Naive thymus-derived CD8-positive, alpha-beta T cell (primary cell): ENCODE measurements at regions not wholly inside any gene's neighbourhood (a gene's known extent, or its start where the extent isn't known, plus 50 kb on each side); places are given as distances from the start of the nearest gene placed in this dataset.
A peak's percentile ranks its signal among the peaks of the same experiment; 100 is the strongest.
"Not testable (repeated sequence)": the region's sequence is repeated elsewhere in the genome, so short reads cannot be mapped to it uniquely, and the experiment has no call there.

Experiments used
- ATAC-seq, 2 donors: fragments of 150-1000 bp; cut with Tn5 transposase in 1 of 2; sonication (Bioruptor Pico), chemical (Tn5 transposase) in 1 of 2; 1 replicate in 1 of 2; 2 replicates in 1 of 2; pipeline ENCODE4 v1.10.0; 2021; ENCODE audit warnings: mild to moderate bottlenecking in 2 of 2, moderate library complexity in 2 of 2
- POLR2A ChIA-PET: fragments of 350-600 bp; sonication (Branson Sonifier 250); formaldehyde crosslinking; loops from one replicate; lab custom pipeline; 2021; ENCODE audit warnings: antibody characterized with exemption; lab: Charles Lee
- DNase-seq, 10 donors: peaks; one replicate each; pipeline versions ENCODE4 v3.0.0 to v3.0.0-alpha.2; 2020 to 2022
- H3K27ac Mint-ChIP-seq, 10 donors: one replicate each; pipeline ENCODE4 v1.8.0; 2020 to 2022; ENCODE audit warnings: mild to moderate bottlenecking in 10 of 10, mixed read lengths in 10 of 10, moderate library complexity in 4 of 10, inconsistent platforms in 1 of 10
- H3K27me3 Mint-ChIP-seq, 5 donors: one replicate each; pipeline ENCODE4 v1.8.0; 2021 to 2022; ENCODE audit warnings: mixed read lengths in 5 of 5
- H3K36me3 Mint-ChIP-seq, 3 donors: one replicate each; pipeline ENCODE4 v1.8.0; 2020 to 2022; ENCODE audit warnings: mixed read lengths in 3 of 3, mild to moderate bottlenecking in 2 of 3, inconsistent platforms in 1 of 3
- H3K4me1 Mint-ChIP-seq, 4 donors: one replicate each; pipeline ENCODE4 v1.8.0; 2021 to 2022; ENCODE audit warnings: mixed read lengths in 4 of 4
- H3K4me3 Mint-ChIP-seq, 10 donors: one replicate each; pipeline ENCODE4 v1.8.0; 2020 to 2022; ENCODE audit warnings: mild to moderate bottlenecking in 10 of 10, mixed read lengths in 10 of 10, moderate library complexity in 6 of 10, inconsistent platforms in 1 of 10
- H3K9me3 Mint-ChIP-seq, 9 donors: one replicate each; pipeline ENCODE4 v1.8.0; 2020 to 2022; ENCODE audit warnings: mixed read lengths in 9 of 9, mild to moderate bottlenecking in 3 of 9, inconsistent platforms in 1 of 9, moderate library complexity in 1 of 9

DNA sequence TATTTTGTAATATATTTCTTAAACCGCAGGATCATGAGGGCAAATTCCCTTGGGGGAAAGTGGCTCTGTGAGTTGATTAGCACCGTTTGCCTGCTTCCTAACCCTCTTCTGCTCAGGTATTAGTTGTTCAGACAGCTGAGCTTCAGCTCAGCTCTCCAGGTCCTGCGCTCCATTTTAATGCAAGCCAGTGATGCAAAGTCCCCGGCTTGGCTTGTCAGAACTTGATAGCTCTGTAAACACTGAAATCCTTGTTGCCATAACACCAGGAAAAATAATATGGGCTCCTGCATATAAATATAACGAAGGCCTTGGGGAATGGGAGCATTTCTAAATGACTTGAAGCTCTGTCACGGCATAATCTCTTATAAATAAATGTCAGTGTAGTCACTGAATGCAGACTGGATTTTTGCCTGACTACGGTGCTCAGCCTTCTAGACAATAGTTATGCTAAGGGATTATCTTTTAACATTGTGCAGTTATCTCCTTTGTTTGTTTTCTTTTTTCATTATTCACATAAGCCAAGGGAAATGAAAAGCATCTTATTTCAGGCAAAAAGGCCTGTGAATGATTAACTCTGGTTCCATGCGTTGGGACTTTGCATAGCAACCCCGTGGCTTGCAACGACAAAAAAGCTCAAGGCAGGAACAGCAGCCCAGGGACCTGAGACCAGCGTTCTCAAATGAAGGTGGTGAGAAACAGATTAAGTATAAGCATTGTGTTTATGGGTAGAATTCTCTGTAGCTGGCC is 253.2 kb downstream of the SPRY1 start:
- no peaks in the 10 kb centered on the region for H3K27me3 Mint-ChIP-seq
- POLR2A ChIA-PET: no interaction called here
- DNase-seq: no peak
- H3K36me3 Mint-ChIP-seq: no peaks in the 10 kb centered on the region
- H3K27ac Mint-ChIP-seq: no peak overlapping the region
- no peak for ATAC-seq
- no peak overlapping the region for H3K4me3 Mint-ChIP-seq
- no peaks in the 10 kb centered on the region for H3K9me3 Mint-ChIP-seq
- peaks cover 0 to 7% (median 0%) of the 10 kb centered on the region in 4 donors for H3K4me1 Mint-ChIP-seq

- H3K27ac Mint-ChIP-seq: peak overlapping the region in 1 of 10 donors; percentile 61
- peaks cover 0 to 7% (median 0%) of the 10 kb centered on the region in 4 donors for H3K4me1 Mint-ChIP-seq
- H3K27me3 Mint-ChIP-seq: no peaks in the 10 kb centered on the region
- no peak overlapping the region for H3K4me3 Mint-ChIP-seq
- no peaks in the 10 kb centered on the region for H3K36me3 Mint-ChIP-seq
- DNase-seq (no peak), ATAC-seq (no peak)
- POLR2A ChIA-PET: no interaction called here
- H3K9me3 Mint-ChIP-seq: peaks cover 0 to 1% (median 0%) of the 10 kb centered on the region in 9 donors
These were observed 254.5 kb downstream of the SPRY1 start for GRCh38 chr4:123651066-123651465.

- DNase-seq: no peak
- Mint-ChIP-seq H3K4me1 (peaks cover 0 to 7% (median 0%) of the 10 kb centered on the region in 4 donors), H3K4me3 (no peak overlapping the region), H3K36me3 (no peaks in the 10 kb centered on the region), H3K27ac (peak overlapping the region in 1 of 10 donors; percentile 61), H3K27me3 (no peaks in the 10 kb centered on the region), H3K9me3 (peaks cover 0 to 1% (median 0%) of the 10 kb centered on the region in 9 donors)
- no peak for ATAC-seq
- POLR2A ChIA-PET: no interaction called here
These were observed 255.1 kb downstream of the SPRY1 start for GRCh38 chr4:123651536-123652180.

DNA sequence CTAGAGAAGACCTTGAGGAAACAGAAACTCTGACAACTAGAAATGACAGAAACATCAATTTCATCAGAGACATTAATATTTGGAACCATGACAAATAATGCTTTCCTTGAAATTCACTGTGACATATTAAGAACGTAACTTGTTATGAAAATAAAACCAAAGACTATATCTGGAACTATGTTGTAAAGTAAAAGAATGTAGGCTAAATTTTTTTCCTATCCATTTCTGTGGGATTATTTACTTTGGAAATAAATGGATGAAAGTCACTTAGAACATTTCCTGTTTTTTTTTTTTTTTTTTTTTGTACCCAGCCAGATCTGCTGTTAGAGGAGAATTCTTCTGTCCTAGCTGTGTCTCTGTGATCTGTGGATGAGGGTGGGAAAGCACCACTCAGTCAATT is 255.9 kb downstream of the SPRY1 start:
- H3K9me3 Mint-ChIP-seq: peaks cover 0 to 7% (median 3%) of the 10 kb centered on the region in 9 donors
- DNase-seq (no peak), ATAC-seq (no peak)
- no peak overlapping the region for H3K27ac Mint-ChIP-seq
- POLR2A ChIA-PET: interaction anchor here (0.6 to 0.7 kb wide), 2 partner anchors 203 to 246 kb away, joined by 4 to 5 read pairs; no protein-coding TSS in a partner anchor
- H3K4me1 Mint-ChIP-seq: peaks cover 0 to 9% (median 0%) of the 10 kb centered on the region in 4 donors
- no peak overlapping the region for H3K4me3 Mint-ChIP-seq
- no peaks in the 10 kb centered on the region for H3K27me3 Mint-ChIP-seq
- peaks cover 0 to 7% (median 3%) of the 10 kb centered on the region in 3 donors for H3K36me3 Mint-ChIP-seq

DNA sequence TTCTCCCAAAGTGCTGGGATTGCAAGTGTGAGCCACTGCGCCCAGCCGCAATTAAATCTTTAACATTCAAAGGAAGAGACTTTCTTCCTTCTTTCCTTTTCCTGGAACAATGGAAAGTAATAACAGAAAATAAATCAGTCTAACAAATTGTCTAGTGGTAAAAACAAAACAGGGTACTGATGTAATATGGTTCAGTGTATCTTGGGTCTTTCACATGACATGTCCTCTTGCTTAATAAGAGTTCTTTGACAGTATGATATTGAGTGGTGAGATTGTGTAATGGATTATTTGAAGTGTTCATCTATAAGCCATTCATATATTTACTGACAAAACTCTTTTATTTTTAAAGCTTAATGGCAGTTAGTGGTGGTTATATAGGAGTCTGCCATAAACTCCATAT is 256.6 kb downstream of the SPRY1 start:
- Mint-ChIP-seq H3K4me3 (no peak overlapping the region), H3K36me3 (peaks cover 0 to 8% (median 3%) of the 10 kb centered on the region in 3 donors), H3K9me3 (peaks cover 0 to 8% (median 3%) of the 10 kb centered on the region in 9 donors), H3K27me3 (no peaks in the 10 kb centered on the region), H3K27ac (no peak overlapping the region), H3K4me1 (peaks cover 0 to 13% (median 0%) of the 10 kb centered on the region in 4 donors)
- POLR2A ChIA-PET: interaction anchor here (0.6 to 0.7 kb wide), 2 partner anchors 203 to 247 kb away, joined by 4 to 5 read pairs; no protein-coding TSS in a partner anchor
- ATAC-seq: no peak
- DNase-seq: no peak

DNA sequence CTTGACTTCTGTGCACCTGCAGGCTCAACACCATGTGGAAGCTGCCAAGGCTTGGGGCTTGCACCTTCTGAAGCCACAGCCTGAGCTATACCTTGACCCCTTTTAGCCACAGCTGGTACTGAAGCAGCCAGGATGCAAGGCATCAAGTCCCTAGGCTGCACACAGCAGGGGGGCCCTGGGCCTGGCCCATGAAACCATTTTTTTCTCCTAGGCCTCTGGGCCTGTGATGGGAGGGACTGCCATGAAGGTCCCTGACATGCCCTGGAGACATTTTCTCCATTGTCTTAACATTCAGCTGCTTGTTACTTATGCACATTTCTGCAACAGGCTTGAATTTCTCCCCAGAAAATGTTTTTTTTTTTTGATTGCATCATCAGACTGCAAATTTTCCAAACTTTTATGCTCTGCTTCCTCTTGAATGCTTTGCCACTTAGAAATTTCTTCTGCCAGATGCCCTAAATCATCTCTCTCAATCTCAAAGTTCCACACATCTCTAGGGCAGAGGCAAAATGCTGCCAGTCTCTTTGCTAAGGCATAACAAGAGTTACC is 260.2 kb downstream of the SPRY1 start:
- DNase-seq, H3K9me3 Mint-ChIP-seq, H3K27ac Mint-ChIP-seq, H3K4me1 Mint-ChIP-seq, POLR2A ChIA-PET, H3K27me3 Mint-ChIP-seq, H3K4me3 Mint-ChIP-seq, H3K36me3 Mint-ChIP-seq, ATAC-seq: not testable (repeated sequence)

GRCh38 chr4:123657606-123658005 is 261.0 kb downstream of the SPRY1 start:
- not testable (repeated sequence) for H3K4me1 Mint-ChIP-seq, ATAC-seq, H3K27me3 Mint-ChIP-seq, DNase-seq, H3K36me3 Mint-ChIP-seq, H3K27ac Mint-ChIP-seq, H3K4me3 Mint-ChIP-seq, H3K9me3 Mint-ChIP-seq
- POLR2A ChIA-PET: interaction anchor here (0.9 kb wide), 1 partner anchor 39 kb away, joined by 3 read pairs; no protein-coding TSS in a partner anchor

GRCh38 chr4:123659262-123659661 is 262.7 kb downstream of the SPRY1 start:
- no peak for DNase-seq
- H3K27ac Mint-ChIP-seq: peak overlapping the region in 1 of 10 donors; percentile 70
- peaks cover 0 to 8% (median 3%) of the 10 kb centered on the region in 3 donors for H3K36me3 Mint-ChIP-seq
- peaks cover 0 to 6% (median 3%) of the 10 kb centered on the region in 4 donors for H3K4me1 Mint-ChIP-seq
- peaks cover 0 to 8% (median 3%) of the 10 kb centered on the region in 9 donors for H3K9me3 Mint-ChIP-seq
- H3K27me3 Mint-ChIP-seq: no peaks in the 10 kb centered on the region
- no peak overlapping the region for H3K4me3 Mint-ChIP-seq
- ATAC-seq: no peak
- POLR2A ChIA-PET: no interaction called here

- Mint-ChIP-seq H3K27me3 (no peaks in the 10 kb centered on the region), H3K36me3 (peaks cover 0 to 8% (median 3%) of the 10 kb centered on the region in 3 donors), H3K4me3 (no peak overlapping the region), H3K27ac (peak overlapping the region in 1 of 10 donors; percentile 7), H3K4me1 (peaks cover 0 to 6% (median 3%) of the 10 kb centered on the region in 4 donors), H3K9me3 (peaks cover 0 to 8% (median 3%) of the 10 kb centered on the region in 9 donors)
- peak in 2 of 10 donors; percentile 13 to 16 for DNase-seq
- POLR2A ChIA-PET: no interaction called here
- no peak for ATAC-seq
These were observed 263.1 kb downstream of the SPRY1 start for GRCh38 chr4:123659730-123660129.

GRCh38 chr4:123661080-123661737 is 264.6 kb downstream of the SPRY1 start:
- Mint-ChIP-seq H3K27me3 (peaks cover 0 to 4% (median 0%) of the 10 kb centered on the region in 5 donors), H3K36me3 (peaks cover 0 to 8% (median 3%) of the 10 kb centered on the region in 3 donors), H3K4me1 (peaks cover 0 to 6% (median 3%) of the 10 kb centered on the region in 4 donors), H3K27ac (no peak overlapping the region), H3K4me3 (no peak overlapping the region), H3K9me3 (peaks cover 0 to 8% (median 3%) of the 10 kb centered on the region in 9 donors)
- POLR2A ChIA-PET: no interaction called here
- ATAC-seq: no peak
- peak in 3 of 10 donors; percentile 3 to 14 (median 7) for DNase-seq

GRCh38 chr4:123662827-123663226 is 266.2 kb downstream of the SPRY1 start:
- POLR2A ChIA-PET: no interaction called here
- Mint-ChIP-seq H3K4me3 (no peak overlapping the region), H3K36me3 (no peaks in the 10 kb centered on the region), H3K27me3 (peaks cover 0 to 4% (median 0%) of the 10 kb centered on the region in 5 donors), H3K4me1 (peaks cover 0 to 6% (median under 1%) of the 10 kb centered on the region in 4 donors), H3K9me3 (no peaks in the 10 kb centered on the region), H3K27ac (no peak overlapping the region)
- ATAC-seq (no peak), DNase-seq (no peak)

GRCh38 chr4:123666486-123666885 is 269.9 kb downstream of the SPRY1 start:
- Mint-ChIP-seq H3K9me3 (no peaks in the 10 kb centered on the region), H3K4me3 (no peak overlapping the region), H3K36me3 (no peaks in the 10 kb centered on the region), H3K27me3 (peaks cover 0 to 5% (median 0%) of the 10 kb centered on the region in 5 donors), H3K4me1 (peaks cover 0 to 1% (median under 1%) of the 10 kb centered on the region in 4 donors), H3K27ac (no peak overlapping the region)
- ATAC-seq: no peak
- POLR2A ChIA-PET: no interaction called here
- DNase-seq: no peak
